ENCODE measurements at regions not wholly inside any gene's neighbourhood (a gene's known extent, or its start where the extent isn't known, plus 50 kb on each side); places are given as distances from the start of the nearest gene placed in this dataset.

DNA sequence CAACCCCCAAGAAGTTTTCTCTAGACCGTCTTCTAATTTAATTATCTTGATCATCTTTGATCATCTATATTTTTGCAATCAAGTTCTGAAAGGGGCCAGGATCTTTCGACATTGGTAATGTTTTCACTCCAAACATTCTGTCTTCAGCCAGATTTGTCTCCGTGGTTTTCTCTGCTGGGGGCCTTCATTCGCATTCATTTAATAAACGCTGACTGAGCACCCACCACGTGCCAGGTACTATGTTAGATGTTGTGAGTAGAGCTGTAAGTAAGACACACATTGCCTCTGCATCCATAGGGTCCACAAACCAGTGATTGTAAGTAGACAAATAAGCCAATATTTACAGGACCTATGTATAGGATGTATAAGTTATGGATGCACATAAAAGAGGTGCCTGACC lies 134.5 kb upstream of the MROH9 start:
- H3K4me3 ChIP-seq: no peak overlapping the region
- intact Hi-C loops (cut with DNase I): no loop called here
- no peaks in the 10 kb centered on the region for H3K36me3 ChIP-seq
- H3K4me1 ChIP-seq (ENCODE audit: insufficient read depth): no peaks in the 10 kb centered on the region
- no peaks in the 10 kb centered on the region for H3K27me3 ChIP-seq
- WGBS, 3 donors: 67 to 75% (median 74%) methylated on average over 6 of the region's 6 CpGs
- TF ChIP-seq POLR2A (IDR thresholded peaks at IDR 0.05) (no peak), EP300 (IDR thresholded peaks at IDR 0.05) (no peak)
- TF ChIP-seq, protein P1, sequence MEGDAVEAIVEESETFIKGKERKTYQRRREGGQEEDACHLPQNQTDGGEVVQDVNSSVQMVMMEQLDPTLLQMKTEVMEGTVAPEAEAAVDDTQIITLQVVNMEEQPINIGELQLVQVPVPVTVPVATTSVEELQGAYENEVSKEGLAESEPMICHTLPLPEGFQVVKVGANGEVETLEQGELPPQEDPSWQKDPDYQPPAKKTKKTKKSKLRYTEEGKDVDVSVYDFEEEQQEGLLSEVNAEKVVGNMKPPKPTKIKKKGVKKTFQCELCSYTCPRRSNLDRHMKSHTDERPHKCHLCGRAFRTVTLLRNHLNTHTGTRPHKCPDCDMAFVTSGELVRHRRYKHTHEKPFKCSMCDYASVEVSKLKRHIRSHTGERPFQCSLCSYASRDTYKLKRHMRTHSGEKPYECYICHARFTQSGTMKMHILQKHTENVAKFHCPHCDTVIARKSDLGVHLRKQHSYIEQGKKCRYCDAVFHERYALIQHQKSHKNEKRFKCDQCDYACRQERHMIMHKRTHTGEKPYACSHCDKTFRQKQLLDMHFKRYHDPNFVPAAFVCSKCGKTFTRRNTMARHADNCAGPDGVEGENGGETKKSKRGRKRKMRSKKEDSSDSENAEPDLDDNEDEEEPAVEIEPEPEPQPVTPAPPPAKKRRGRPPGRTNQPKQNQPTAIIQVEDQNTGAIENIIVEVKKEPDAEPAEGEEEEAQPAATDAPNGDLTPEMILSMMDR (IDR thresholded peaks at IDR 0.05): no peak
- H3K9me3 ChIP-seq: no peaks in the 10 kb centered on the region
- DNase-seq: no peak
- H3K27ac ChIP-seq: no peak overlapping the region

DNA sequence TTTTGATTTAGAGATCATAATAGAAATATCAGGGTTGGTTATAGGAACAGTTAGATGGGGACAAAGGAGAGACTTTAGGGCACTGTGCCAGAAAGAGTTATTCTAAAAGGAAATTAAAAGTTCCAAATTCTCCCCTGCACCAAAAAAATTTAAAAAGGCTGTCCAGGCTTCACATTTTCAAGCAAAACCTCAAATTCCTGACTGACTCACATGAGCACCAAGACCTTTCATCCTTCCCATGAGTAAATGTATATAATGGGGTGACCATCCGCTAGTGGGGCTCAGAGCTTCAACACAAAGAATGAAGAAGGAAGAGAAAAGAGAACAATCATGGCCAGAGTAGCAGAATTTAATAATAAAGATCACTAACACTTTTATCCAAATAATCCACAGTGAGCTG lies 131.6 kb upstream of the MROH9 start:
- Histone ChIP-seq H3K4me3 (no peak overlapping the region), H3K27ac (no peak overlapping the region), H3K9me3 (no peaks in the 10 kb centered on the region), H3K27me3 (no peaks in the 10 kb centered on the region), H3K36me3 (no peaks in the 10 kb centered on the region), H3K4me1 (ENCODE audit: insufficient read depth) (no peaks in the 10 kb centered on the region)
- intact Hi-C loops (cut with DNase I): no loop called here
- WGBS, 3 donors: 95 to 98% (median 95%) methylated on average over 1 of the region's 1 CpG
- no peak for DNase-seq
- TF ChIP-seq EP300 (IDR thresholded peaks at IDR 0.05) (no peak), POLR2A (IDR thresholded peaks at IDR 0.05) (no peak)
- TF ChIP-seq, protein P1 (IDR thresholded peaks at IDR 0.05): no peak

DNA sequence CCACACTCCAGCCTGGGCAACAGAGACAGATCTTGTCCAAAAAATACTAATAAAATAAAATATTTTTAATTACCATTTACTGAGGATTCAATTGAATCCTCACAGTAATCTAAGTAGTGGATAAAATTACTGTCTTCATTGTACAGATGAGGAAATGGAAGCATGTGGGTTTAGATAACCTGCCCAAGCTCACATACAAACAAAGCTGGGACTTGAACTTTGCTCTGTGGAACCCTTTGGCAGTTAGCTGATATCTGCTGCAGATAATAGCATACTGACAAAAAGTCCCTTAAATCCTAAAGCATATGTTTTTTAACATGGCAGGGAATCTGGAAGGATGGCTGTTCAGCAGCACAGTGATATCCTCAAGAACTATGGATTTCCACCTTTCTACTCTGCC lies 130.9 kb upstream of the MROH9 start:
- Histone ChIP-seq H3K4me3 (no peak overlapping the region), H3K4me1 (ENCODE audit: insufficient read depth) (no peaks in the 10 kb centered on the region), H3K27ac (no peak overlapping the region), H3K27me3 (no peaks in the 10 kb centered on the region), H3K36me3 (no peaks in the 10 kb centered on the region), H3K9me3 (no peaks in the 10 kb centered on the region)
- no peak for DNase-seq
- intact Hi-C loops (cut with DNase I): no loop called here
- TF ChIP-seq, protein P1 (IDR thresholded peaks at IDR 0.05): no peak
- no peak for TF ChIP-seq POLR2A (IDR thresholded peaks at IDR 0.05)
- TF ChIP-seq EP300 (IDR thresholded peaks at IDR 0.05): no peak

DNA sequence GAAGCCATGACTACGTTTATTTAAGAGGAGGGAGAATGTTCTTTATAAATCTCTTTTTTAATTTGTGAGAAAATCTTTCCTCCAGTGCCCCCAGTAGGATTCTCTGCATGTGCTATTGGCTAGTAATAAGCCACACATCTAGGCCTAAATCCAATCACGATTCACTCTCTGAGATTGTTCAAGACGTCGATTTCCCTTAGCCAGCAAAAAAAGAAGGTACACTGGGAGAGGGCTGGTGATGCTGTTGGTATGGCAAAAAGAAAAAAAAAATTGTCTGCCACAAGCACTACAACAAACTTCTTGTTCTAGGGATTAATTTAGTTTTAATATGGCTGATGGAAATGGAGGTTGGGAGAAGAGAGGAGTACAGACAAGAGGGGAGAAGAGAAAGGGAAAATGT lies 130.5 kb upstream of the MROH9 start:
- TF ChIP-seq POLR2A (IDR thresholded peaks at IDR 0.05): no peak
- TF ChIP-seq, protein P1 (IDR thresholded peaks at IDR 0.05): no peak
- no peak for TF ChIP-seq EP300 (IDR thresholded peaks at IDR 0.05)
- H3K36me3 ChIP-seq: no peaks in the 10 kb centered on the region
- no peaks in the 10 kb centered on the region for H3K4me1 ChIP-seq (ENCODE audit: insufficient read depth)
- H3K9me3 ChIP-seq: no peaks in the 10 kb centered on the region
- no peak overlapping the region for H3K4me3 ChIP-seq
- H3K27me3 ChIP-seq: no peaks in the 10 kb centered on the region
- H3K27ac ChIP-seq: no peak overlapping the region
- WGBS, 3 donors: 91 to 94% (median 94%) methylated on average over 4 of the region's 4 CpGs
- intact Hi-C loops (cut with DNase I): no loop called here
- DNase-seq: no peak

DNA sequence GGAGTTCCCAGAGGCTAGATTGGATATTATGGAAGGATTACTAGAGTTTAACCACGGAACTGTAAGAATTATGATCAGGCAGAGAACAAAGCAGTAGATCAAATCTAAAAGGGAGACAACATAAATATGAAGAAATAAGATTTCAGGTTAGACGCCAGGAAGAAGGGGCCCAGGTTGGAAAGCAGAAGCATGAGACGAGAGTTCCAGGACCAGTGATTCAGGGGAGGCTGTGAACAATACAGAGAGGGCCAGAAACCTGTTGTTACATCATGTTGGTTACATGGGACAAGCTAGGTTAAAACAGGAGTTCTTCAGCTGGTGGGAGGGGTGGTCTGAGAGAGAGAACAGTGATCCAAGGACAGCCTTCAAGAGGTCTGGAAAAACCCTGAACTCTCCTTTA lies 128.4 kb upstream of the MROH9 start:
- no peaks in the 10 kb centered on the region for H3K9me3 ChIP-seq
- no peak overlapping the region for H3K27ac ChIP-seq
- intact Hi-C loops (cut with DNase I): no loop called here
- no peak for DNase-seq
- H3K36me3 ChIP-seq: no peaks in the 10 kb centered on the region
- H3K4me1 ChIP-seq (ENCODE audit: insufficient read depth): no peaks in the 10 kb centered on the region
- H3K27me3 ChIP-seq: no peaks in the 10 kb centered on the region
- TF ChIP-seq POLR2A (IDR thresholded peaks at IDR 0.05): no peak
- no peak for TF ChIP-seq EP300 (IDR thresholded peaks at IDR 0.05)
- TF ChIP-seq, protein P1 (IDR thresholded peaks at IDR 0.05): no peak
- no peak overlapping the region for H3K4me3 ChIP-seq
- WGBS, 3 donors: 75 to 96% (median 92%) methylated on average over 3 of the region's 3 CpGs

Measured in ovary (tissue), 7 donors.